Left ventricle myocardium inferior (tissue), 1 donor: ENCODE measurements at regions not wholly inside any gene's neighbourhood (a gene's known extent, or its start where the extent isn't known, plus 50 kb on each side); places are given as distances from the start of the nearest gene placed in this dataset.

Experiments
- DNase-seq: peaks from one replicate; pipeline ENCODE4 v3.0.0-alpha.2; 2020
- H3K27ac ChIP-seq: fragments of 200-600 bp; replicated peaks from 2 replicates; pipeline ENCODE4 v1.8.0; 2021
- H3K27me3 ChIP-seq: fragments of 200-600 bp; 2 replicates; pipeline ENCODE4 v1.8.0; 2021; ENCODE audit warnings: low read depth
- H3K36me3 ChIP-seq: fragments of 200-600 bp; 2 replicates; pipeline ENCODE4 v1.8.0; 2021
- H3K4me1 ChIP-seq: fragments of 200-600 bp; 2 replicates; pipeline ENCODE4 v1.8.0; 2021
- H3K4me3 ChIP-seq: fragments of 200-600 bp; 2 replicates; pipeline ENCODE4 v1.8.0; 2021; ENCODE audit warnings: mild to moderate bottlenecking, moderate library complexity
- H3K9me3 ChIP-seq: fragments of 200-600 bp; replicated peaks from 2 replicates; pipeline ENCODE4 v1.8.0; 2021
- intact Hi-C: fragments of 100-400 bp; cut with micrococcal nuclease; formaldehyde crosslinking; loops from one replicate; pipeline ENCODE4 v1.11.0; 2022
- TF ChIP-seq, protein P1 (sequence below): fragments of 200-600 bp; IDR thresholded peaks from 2 replicates; pipeline ENCODE4 v1.8.0; 2021; ENCODE audit warnings: antibody characterized with exemption, mild to moderate bottlenecking, borderline replicate concordance
- donor health status: DM: no; HTN: yes; CAD: no; lungs with severe emphysema.

DNA sequence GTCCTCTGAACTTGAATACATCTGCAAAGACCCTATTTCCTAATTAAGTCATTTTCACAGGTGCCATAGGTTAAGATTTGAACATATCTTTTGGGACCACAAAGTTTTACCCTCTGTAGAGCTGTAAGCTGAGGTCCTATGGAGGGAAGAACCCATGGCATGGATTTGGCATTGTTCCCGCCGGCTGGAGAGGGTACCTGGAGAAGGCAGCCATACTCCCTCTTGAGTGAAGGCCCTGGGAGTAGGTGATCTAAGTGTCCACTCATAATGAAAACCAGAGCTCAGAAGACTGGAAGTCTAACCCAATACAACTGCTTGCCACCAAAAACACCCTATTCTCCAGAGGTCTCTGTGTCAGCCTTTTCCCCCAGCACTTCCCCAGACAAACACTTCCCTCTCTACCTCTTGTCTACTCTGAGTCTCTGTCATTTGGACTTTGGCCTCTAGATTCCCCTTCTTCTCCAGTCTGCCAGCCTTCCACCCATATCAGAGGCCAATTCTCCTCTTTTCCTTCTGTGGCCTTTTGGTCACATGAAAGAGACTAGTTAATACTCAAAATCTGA is 363.9 kb downstream of the MAFB start:
- no peak overlapping the region for H3K4me3 ChIP-seq
- DNase-seq: no peak
- H3K36me3 ChIP-seq: no peaks in the 10 kb centered on the region
- H3K9me3 ChIP-seq: no peaks in the 10 kb centered on the region
- H3K4me1 ChIP-seq: no peaks in the 10 kb centered on the region
- TF ChIP-seq, protein P1, sequence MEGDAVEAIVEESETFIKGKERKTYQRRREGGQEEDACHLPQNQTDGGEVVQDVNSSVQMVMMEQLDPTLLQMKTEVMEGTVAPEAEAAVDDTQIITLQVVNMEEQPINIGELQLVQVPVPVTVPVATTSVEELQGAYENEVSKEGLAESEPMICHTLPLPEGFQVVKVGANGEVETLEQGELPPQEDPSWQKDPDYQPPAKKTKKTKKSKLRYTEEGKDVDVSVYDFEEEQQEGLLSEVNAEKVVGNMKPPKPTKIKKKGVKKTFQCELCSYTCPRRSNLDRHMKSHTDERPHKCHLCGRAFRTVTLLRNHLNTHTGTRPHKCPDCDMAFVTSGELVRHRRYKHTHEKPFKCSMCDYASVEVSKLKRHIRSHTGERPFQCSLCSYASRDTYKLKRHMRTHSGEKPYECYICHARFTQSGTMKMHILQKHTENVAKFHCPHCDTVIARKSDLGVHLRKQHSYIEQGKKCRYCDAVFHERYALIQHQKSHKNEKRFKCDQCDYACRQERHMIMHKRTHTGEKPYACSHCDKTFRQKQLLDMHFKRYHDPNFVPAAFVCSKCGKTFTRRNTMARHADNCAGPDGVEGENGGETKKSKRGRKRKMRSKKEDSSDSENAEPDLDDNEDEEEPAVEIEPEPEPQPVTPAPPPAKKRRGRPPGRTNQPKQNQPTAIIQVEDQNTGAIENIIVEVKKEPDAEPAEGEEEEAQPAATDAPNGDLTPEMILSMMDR: no peak
- peaks cover 3% of the 10 kb centered on the region for H3K27me3 ChIP-seq
- no peak overlapping the region for H3K27ac ChIP-seq
- intact Hi-C loops: no loop called here

DNA sequence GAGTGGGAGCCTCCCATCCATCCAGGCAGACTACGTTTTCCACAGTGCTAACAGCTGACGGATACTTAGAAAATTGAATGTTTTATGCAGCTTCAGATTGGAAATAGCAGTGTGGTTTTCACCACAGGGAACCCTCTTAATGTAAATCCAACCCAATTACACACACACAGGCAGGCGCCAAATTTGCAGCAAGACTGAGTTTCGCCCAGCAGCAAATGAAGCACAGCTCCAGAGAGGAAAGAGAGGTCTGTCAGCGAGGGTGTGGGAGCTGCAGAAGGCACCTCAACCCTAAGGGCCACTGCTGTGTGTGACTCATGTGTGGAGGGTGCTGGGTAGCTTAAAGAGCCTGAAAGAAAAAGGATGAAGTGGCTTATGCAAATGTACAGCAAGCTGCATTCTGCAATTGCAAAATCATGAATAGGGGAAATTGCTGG is 365.7 kb downstream of the MAFB start:
- Histone ChIP-seq H3K36me3 (no peaks in the 10 kb centered on the region), H3K27me3 (peaks cover 3% of the 10 kb centered on the region), H3K9me3 (no peaks in the 10 kb centered on the region), H3K4me3 (no peak overlapping the region), H3K4me1 (no peaks in the 10 kb centered on the region), H3K27ac (no peak overlapping the region)
- intact Hi-C loops: no loop called here
- TF ChIP-seq, protein P1: no peak
- DNase-seq: no peak

DNA sequence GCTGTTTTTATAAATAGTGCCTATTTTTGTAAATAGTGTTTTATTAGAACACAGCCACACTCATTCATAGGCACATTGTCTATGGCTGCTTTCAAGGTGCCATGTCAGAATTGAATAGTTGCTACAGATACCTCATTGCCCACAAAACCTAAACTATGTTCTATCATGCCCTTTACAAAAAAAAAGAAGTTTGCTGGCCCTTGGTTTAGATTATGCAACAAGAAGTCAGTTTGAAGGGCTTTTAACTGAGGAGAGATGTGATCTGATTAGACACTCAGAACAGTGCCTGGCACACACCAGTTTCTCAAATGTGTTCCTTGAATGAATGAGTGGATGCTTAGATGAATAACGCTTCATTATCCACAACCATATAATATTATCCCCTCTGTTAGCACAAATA is 366.1 kb downstream of the MAFB start:
- Histone ChIP-seq H3K27ac (no peak overlapping the region), H3K27me3 (peaks cover under 1% of the 10 kb centered on the region), H3K4me1 (no peaks in the 10 kb centered on the region), H3K4me3 (no peak overlapping the region), H3K9me3 (no peaks in the 10 kb centered on the region), H3K36me3 (no peaks in the 10 kb centered on the region)
- no peak for DNase-seq
- TF ChIP-seq, protein P1: no peak
- intact Hi-C loops: no loop called here

DNA sequence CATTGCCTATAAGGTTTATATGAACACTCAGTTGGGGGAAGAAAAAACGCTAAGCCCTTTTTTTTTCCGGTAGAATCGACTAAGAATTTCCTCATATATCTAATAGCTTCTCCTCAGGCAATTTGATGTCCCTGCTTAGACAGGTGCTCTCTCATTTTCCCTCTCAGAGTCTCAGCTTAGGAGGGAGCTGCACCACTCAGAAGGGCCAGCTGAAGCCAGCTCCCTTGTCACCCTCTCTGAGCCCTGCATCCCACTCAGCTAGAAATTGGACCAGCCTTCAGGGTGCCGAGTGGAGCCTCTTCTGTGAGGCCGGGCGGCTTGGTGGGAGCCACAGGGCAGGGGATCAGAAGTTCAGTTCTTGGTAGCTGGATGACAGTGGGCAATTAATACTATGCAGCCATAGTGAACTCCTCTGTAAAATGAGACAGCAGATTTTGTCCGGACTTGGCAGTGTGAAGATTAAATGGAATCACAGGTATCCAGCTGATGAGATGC is 368.5 kb downstream of the MAFB start:
- intact Hi-C loops: no loop called here
- Histone ChIP-seq H3K9me3 (no peaks in the 10 kb centered on the region), H3K4me1 (no peaks in the 10 kb centered on the region), H3K27ac (no peak overlapping the region), H3K27me3 (peaks cover 5% of the 10 kb centered on the region), H3K4me3 (no peak overlapping the region), H3K36me3 (no peaks in the 10 kb centered on the region)
- no peak for DNase-seq
- TF ChIP-seq, protein P1: no peak

DNA sequence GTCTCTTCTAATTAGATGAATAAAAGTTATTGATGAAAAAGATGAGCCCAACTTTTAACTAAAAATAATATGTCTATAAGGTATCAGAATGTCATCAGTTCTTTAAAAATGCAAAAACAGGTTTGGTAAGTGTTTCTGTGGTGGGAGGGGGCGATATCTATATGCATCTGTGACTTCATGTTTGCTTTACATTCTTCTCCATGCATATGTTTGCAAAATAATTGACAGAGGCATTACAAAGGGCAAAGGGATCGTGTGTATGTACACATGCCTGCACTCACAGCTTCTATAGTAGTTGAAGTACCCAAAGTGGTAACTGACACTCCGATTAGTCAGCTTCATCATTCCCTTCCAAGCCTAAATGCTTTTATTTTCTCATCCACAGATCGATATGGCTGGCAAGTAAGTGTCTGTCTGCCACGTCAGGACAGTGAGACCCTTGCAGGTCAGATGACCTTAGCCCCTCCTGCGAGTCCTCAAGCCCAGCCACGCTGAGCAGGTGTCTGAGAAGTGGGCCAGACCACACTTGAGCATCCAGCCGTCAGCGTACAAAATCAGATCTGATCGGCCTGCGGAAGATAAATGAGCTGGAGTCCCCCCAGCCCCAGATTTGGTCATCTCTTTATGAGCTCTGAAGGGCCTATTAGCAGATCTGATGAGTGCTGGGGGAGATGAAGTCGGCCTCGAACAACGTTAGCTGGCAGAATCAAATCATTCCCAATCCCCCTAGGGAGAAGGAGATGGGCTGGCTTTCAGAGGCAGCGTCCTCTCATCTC is 369.1 kb downstream of the MAFB start:
- Histone ChIP-seq H3K4me1 (no peaks in the 10 kb centered on the region), H3K4me3 (no peak overlapping the region), H3K27me3 (peaks cover 5% of the 10 kb centered on the region), H3K27ac (no peak overlapping the region), H3K36me3 (no peaks in the 10 kb centered on the region), H3K9me3 (no peaks in the 10 kb centered on the region)
- TF ChIP-seq, protein P1: no peak
- no peak for DNase-seq
- intact Hi-C loops: no loop called here
